ENCODE measurements at regions not wholly inside any gene's neighbourhood (a gene's known extent, or its start where the extent isn't known, plus 50 kb on each side); places are given as distances from the start of the nearest gene placed in this dataset.
"Not testable (repeated sequence)": the region's sequence is repeated elsewhere in the genome, so short reads cannot be mapped to it uniquely, and the experiment has no call there.

GRCh38 chr13:65508745-65509144 lies 1721.4 kb downstream of the PCDH9 start:
- DNase-seq = no peak

- no peak for DNase-seq
These were observed 1721.8 kb downstream of the PCDH9 start for GRCh38 chr13:65508338-65508737.

GRCh38 chr13:65505941-65506340 lies 1724.2 kb downstream of the PCDH9 start:
- DNase-seq = no peak

- DNase-seq = no peak
These were observed 1725.9 kb downstream of the PCDH9 start for GRCh38 chr13:65504213-65504612.

GRCh38 chr13:65500481-65500880 lies 1729.7 kb downstream of the PCDH9 start:
- no peak for DNase-seq

- no peak for DNase-seq
These were observed 1730.9 kb downstream of the PCDH9 start for GRCh38 chr13:65499256-65499655.

- no peak for DNase-seq
These were observed 1732.9 kb downstream of the PCDH9 start for GRCh38 chr13:65497265-65497664.

GRCh38 chr13:65490725-65491124 lies 1739.4 kb downstream of the PCDH9 start:
- not testable (repeated sequence) for DNase-seq

- no peak for DNase-seq
These were observed 1741.5 kb downstream of the PCDH9 start for GRCh38 chr13:65488606-65489005.

- no peak for DNase-seq
These were observed 1750.4 kb downstream of the PCDH9 start for GRCh38 chr13:65479692-65480091.

GRCh38 chr13:65473196-65473595 lies 1756.9 kb downstream of the PCDH9 start:
- no peak for DNase-seq

GRCh38 chr13:65472336-65472735 lies 1757.8 kb downstream of the PCDH9 start:
- DNase-seq = no peak

- no peak for DNase-seq
These were observed 1759.4 kb downstream of the PCDH9 start for GRCh38 chr13:65470781-65471180.

- DNase-seq = no peak
These were observed 1761.5 kb downstream of the PCDH9 start for GRCh38 chr13:65468628-65469027.

- no peak for DNase-seq
These were observed 1768.5 kb downstream of the PCDH9 start for GRCh38 chr13:65461590-65461989.

- no peak for DNase-seq
These were observed 1770.0 kb downstream of the PCDH9 start for GRCh38 chr13:65460136-65460535.

- no peak for DNase-seq
These were observed 1773.8 kb downstream of the PCDH9 start for GRCh38 chr13:65456150-65456912.

GRCh38 chr13:65454403-65454802 lies 1775.7 kb downstream of the PCDH9 start:
- no peak for DNase-seq

- DNase-seq = no peak
These were observed 1776.2 kb downstream of the PCDH9 start for GRCh38 chr13:65453982-65454381.

GRCh38 chr13:65445340-65445739 lies 1784.8 kb downstream of the PCDH9 start:
- no peak for DNase-seq

- DNase-seq = no peak
These were observed 1794.5 kb downstream of the PCDH9 start for GRCh38 chr13:65435590-65435989.

GRCh38 chr13:65417953-65418352 lies 1812.2 kb downstream of the PCDH9 start:
- DNase-seq = no peak

- no peak for DNase-seq
These were observed 1813.4 kb downstream of the PCDH9 start for GRCh38 chr13:65416784-65417183.

GRCh38 chr13:65414187-65414586 lies 1815.9 kb downstream of the PCDH9 start:
- no peak for DNase-seq

All from amygdala (tissue), 56 donors.